ENCODE measurements at regions not wholly inside any gene's neighbourhood (a gene's known extent, or its start where the extent isn't known, plus 50 kb on each side); places are given as distances from the start of the nearest gene placed in this dataset.

GRCh38 chr4:85244638-85245037, 230.3 kb upstream of the ARHGAP24 start:
- H3K27ac ChIP-seq (ENCODE audit: low read depth in 1 of 2, low read length in 2 of 2) = no peak overlapping the region
- 90% methylated on average over 1 of the region's 1 CpG for WGBS
- H3K9ac ChIP-seq (ENCODE audit: low read depth in 1 of 2, low read length in 2 of 2) = no peak overlapping the region
- H3K27me3 ChIP-seq (ENCODE audit: control insufficient read depth in 4 of 4, insufficient read depth in 4 of 4, low read length in 3 of 4) = no peaks in the 10 kb centered on the region
- H3K4me1 ChIP-seq (ENCODE audit: control insufficient read depth in 4 of 4, insufficient read depth in 4 of 4, low read length in 3 of 4) = no peaks in the 10 kb centered on the region
- H3K9me3 ChIP-seq (ENCODE audit: control insufficient read depth in 4 of 4, low read length in 3 of 4) = no peaks in the 10 kb centered on the region
- no peak for TF ChIP-seq FOXA2 (IDR thresholded peaks at IDR 0.05)
- TF ChIP-seq, protein P1, sequence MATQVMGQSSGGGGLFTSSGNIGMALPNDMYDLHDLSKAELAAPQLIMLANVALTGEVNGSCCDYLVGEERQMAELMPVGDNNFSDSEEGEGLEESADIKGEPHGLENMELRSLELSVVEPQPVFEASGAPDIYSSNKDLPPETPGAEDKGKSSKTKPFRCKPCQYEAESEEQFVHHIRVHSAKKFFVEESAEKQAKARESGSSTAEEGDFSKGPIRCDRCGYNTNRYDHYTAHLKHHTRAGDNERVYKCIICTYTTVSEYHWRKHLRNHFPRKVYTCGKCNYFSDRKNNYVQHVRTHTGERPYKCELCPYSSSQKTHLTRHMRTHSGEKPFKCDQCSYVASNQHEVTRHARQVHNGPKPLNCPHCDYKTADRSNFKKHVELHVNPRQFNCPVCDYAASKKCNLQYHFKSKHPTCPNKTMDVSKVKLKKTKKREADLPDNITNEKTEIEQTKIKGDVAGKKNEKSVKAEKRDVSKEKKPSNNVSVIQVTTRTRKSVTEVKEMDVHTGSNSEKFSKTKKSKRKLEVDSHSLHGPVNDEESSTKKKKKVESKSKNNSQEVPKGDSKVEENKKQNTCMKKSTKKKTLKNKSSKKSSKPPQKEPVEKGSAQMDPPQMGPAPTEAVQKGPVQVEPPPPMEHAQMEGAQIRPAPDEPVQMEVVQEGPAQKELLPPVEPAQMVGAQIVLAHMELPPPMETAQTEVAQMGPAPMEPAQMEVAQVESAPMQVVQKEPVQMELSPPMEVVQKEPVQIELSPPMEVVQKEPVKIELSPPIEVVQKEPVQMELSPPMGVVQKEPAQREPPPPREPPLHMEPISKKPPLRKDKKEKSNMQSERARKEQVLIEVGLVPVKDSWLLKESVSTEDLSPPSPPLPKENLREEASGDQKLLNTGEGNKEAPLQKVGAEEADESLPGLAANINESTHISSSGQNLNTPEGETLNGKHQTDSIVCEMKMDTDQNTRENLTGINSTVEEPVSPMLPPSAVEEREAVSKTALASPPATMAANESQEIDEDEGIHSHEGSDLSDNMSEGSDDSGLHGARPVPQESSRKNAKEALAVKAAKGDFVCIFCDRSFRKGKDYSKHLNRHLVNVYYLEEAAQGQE (IDR thresholded peaks at IDR 0.05) = no peak
- TF ChIP-seq, protein P2, sequence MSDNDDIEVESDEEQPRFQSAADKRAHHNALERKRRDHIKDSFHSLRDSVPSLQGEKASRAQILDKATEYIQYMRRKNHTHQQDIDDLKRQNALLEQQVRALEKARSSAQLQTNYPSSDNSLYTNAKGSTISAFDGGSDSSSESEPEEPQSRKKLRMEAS (IDR thresholded peaks at IDR 0.05) = no peak
- TF ChIP-seq NR2F2 (IDR thresholded peaks at IDR 0.05) = no peak
- TF ChIP-seq JUND (IDR thresholded peaks at IDR 0.05) = no peak
- TF ChIP-seq ZBTB33 (IDR thresholded peaks at IDR 0.05) = no peak
- no peak for TF ChIP-seq EGR1 (IDR thresholded peaks at IDR 0.05; ENCODE audit: low read depth in 2 of 2)
- TF ChIP-seq HNF4A (conservative IDR thresholded peaks at IDR 0.05) = no peak
- no peak for TF ChIP-seq YY1 (IDR thresholded peaks at IDR 0.05)
- no peak for TF ChIP-seq GABPA (IDR thresholded peaks at IDR 0.05 in 1 of 2, conservative IDR thresholded peaks at IDR 0.05 in 1 of 2)
- TF ChIP-seq FOXA1 (IDR thresholded peaks at IDR 0.05) = no peak
- TF ChIP-seq RXRA (IDR thresholded peaks at IDR 0.05) = no peak
- no peak for TF ChIP-seq ATF3 (IDR thresholded peaks at IDR 0.05)
- no peak for TF ChIP-seq RAD21 (IDR thresholded peaks at IDR 0.05)
- no peak for TF ChIP-seq CTCF (IDR thresholded peaks at IDR 0.05; ENCODE audit: low read depth, low read length, missing input control)
- DNase-seq (ENCODE audit: low spot score) = no peak
- H3K36me3 ChIP-seq (ENCODE audit: control insufficient read depth in 4 of 4, insufficient read depth in 3 of 4, low read depth in 1 of 4, low read length in 3 of 4) = no peaks in the 10 kb centered on the region
- H3K4me3 ChIP-seq (ENCODE audit: low read depth in 1 of 3, low read length in 3 of 3) = no peak overlapping the region

GRCh38 chr4:85246055-85246454, 228.9 kb upstream of the ARHGAP24 start:
- no peak for TF ChIP-seq GABPA (IDR thresholded peaks at IDR 0.05 in 1 of 2, conservative IDR thresholded peaks at IDR 0.05 in 1 of 2)
- no peak for TF ChIP-seq HNF4A (conservative IDR thresholded peaks at IDR 0.05)
- TF ChIP-seq HNF4G (IDR thresholded peaks at IDR 0.05) = no peak
- TF ChIP-seq ZBTB33 (IDR thresholded peaks at IDR 0.05) = no peak
- H3K27ac ChIP-seq (ENCODE audit: low read depth in 1 of 2, low read length in 2 of 2) = no peak overlapping the region
- DNase-seq (ENCODE audit: low spot score) = no peak
- H3K9me3 ChIP-seq (ENCODE audit: control insufficient read depth in 4 of 4, low read length in 3 of 4) = no peaks in the 10 kb centered on the region
- no peak overlapping the region for H3K4me3 ChIP-seq (ENCODE audit: low read depth in 1 of 3, low read length in 3 of 3)
- H3K9ac ChIP-seq (ENCODE audit: low read depth in 1 of 2, low read length in 2 of 2) = no peak overlapping the region
- WGBS = 91% methylated on average over 21 of the region's 21 CpGs
- H3K36me3 ChIP-seq (ENCODE audit: control insufficient read depth in 4 of 4, insufficient read depth in 3 of 4, low read depth in 1 of 4, low read length in 3 of 4) = no peaks in the 10 kb centered on the region
- no peaks in the 10 kb centered on the region for H3K4me1 ChIP-seq (ENCODE audit: control insufficient read depth in 4 of 4, insufficient read depth in 4 of 4, low read length in 3 of 4)
- H3K27me3 ChIP-seq (ENCODE audit: control insufficient read depth in 4 of 4, insufficient read depth in 4 of 4, low read length in 3 of 4) = no peaks in the 10 kb centered on the region
